IMR-90 (cell line): ENCODE measurements at regions not wholly inside any gene's neighbourhood (a gene's known extent, or its start where the extent isn't known, plus 50 kb on each side); places are given as distances from the start of the nearest gene placed in this dataset.

ENCODE experiments used
- ATAC-seq: fragments of 200-7000 bp; cut with Tn5 transposase; 2 replicates; pipeline ENCODE4 v1.9.1; 2020; ENCODE audit warnings: low read depth, mild to moderate bottlenecking, moderate library complexity
- BruUV-seq: library from RNA; stranded (reverse); fragments of 400-500 nt; replicated peaks from 2 replicates; lab custom pipeline; 2021; lab: Mats Ljungman, UMichigan
- CTCF ChIA-PET: fragments of 300-600 bp; formaldehyde crosslinking; extraction: SDS; loops from one replicate; lab custom pipeline; 2021; ENCODE audit warnings: antibody characterized with exemption; lab: Yijun Ruan, JAX
- POLR2A ChIA-PET: fragments of 300-600 bp; sonication (Branson Sonifier 250); formaldehyde crosslinking; loops from one replicate; lab custom pipeline; 2022; ENCODE audit warnings: antibody characterized with exemption; ENCODE audit not compliant: unreplicated experiment; lab: Charles Lee
- DNase-seq: peaks from one replicate; pipeline ENCODE4 v3.0.0; 2013
- H2AFZ ChIP-seq: replicated peaks from 2 replicates; pipeline ENCODE3; 2013; ENCODE audit warnings: low read length, mild to moderate bottlenecking; ENCODE audit not compliant: poor library complexity
- H2AK5ac ChIP-seq: 2 replicates; pipeline ENCODE4 v1.6.1; 2013; ENCODE audit warnings: low read depth, low read length, inconsistent platforms
- H2AK9ac ChIP-seq: replicated peaks from 2 replicates; pipeline ENCODE3; 2013; ENCODE audit warnings: mild to moderate bottlenecking, low read depth, low read length, moderate library complexity; ENCODE audit not compliant: poor library complexity
- H2BK120ac ChIP-seq: 2 replicates; pipeline ENCODE4 v1.6.1; 2013; ENCODE audit warnings: low read depth, low read length, inconsistent platforms
- H2BK15ac ChIP-seq: 3 replicates; pipeline ENCODE4 v1.6.1; 2013; ENCODE audit warnings: low read depth, low read length, inconsistent platforms
- H2BK20ac ChIP-seq: 2 replicates; pipeline ENCODE4 v1.6.1; 2013; ENCODE audit warnings: low read depth, mild to moderate bottlenecking, inconsistent platforms, low read length, moderate library complexity
- H2BK5ac ChIP-seq: 2 replicates; pipeline ENCODE4 v1.6.1; 2013; ENCODE audit warnings: mild to moderate bottlenecking, low read depth, low read length, inconsistent platforms; ENCODE audit not compliant: poor library complexity, severe bottlenecking
- H3K14ac ChIP-seq: replicated peaks from 2 replicates; pipeline ENCODE4 v1.6.1; 2013; ENCODE audit warnings: low read depth, low read length, inconsistent platforms
- H3K18ac ChIP-seq: 2 replicates; pipeline ENCODE4 v1.6.1; 2013; ENCODE audit warnings: low read depth, low read length, control low read depth
- H3K23ac ChIP-seq: 2 replicates; pipeline ENCODE4 v1.6.1; 2013; ENCODE audit warnings: low read depth, low read length, inconsistent platforms
- H3K27ac ChIP-seq: 2 replicates; pipeline ENCODE4 v1.5.1; 2013; ENCODE audit warnings: mild to moderate bottlenecking, control low read depth, low read length; ENCODE audit not compliant: insufficient read depth
- H3K27me3 ChIP-seq: 2 replicates; pipeline ENCODE4 v1.6.1; 2013; ENCODE audit warnings: low read length; ENCODE audit not compliant: control insufficient read depth, insufficient read depth
- H3K36me3 ChIP-seq: 2 replicates; pipeline ENCODE4 v1.6.1; 2013; ENCODE audit warnings: low read length, mixed read lengths; ENCODE audit not compliant: control insufficient read depth, insufficient read depth
- H3K4ac ChIP-seq: 2 replicates; pipeline ENCODE4 v1.6.1; 2013; ENCODE audit warnings: low read depth, low read length, inconsistent platforms
- H3K4me1 ChIP-seq: 2 replicates; pipeline ENCODE4 v1.6.1; 2013; ENCODE audit warnings: low read length, mixed read lengths; ENCODE audit not compliant: control insufficient read depth, insufficient read depth
- H3K4me2 ChIP-seq: 2 replicates; pipeline ENCODE4 v1.6.1; 2013; ENCODE audit warnings: low read depth, mild to moderate bottlenecking, control low read depth, low read length, moderate library complexity
- H3K4me3 ChIP-seq: 2 replicates; pipeline ENCODE4 v1.5.1; 2013; ENCODE audit warnings: low read depth, mild to moderate bottlenecking, control low read depth, low read length, moderate library complexity; ENCODE audit not compliant: insufficient read depth
- H3K56ac ChIP-seq: 2 replicates; pipeline ENCODE4 v1.6.1; 2013; ENCODE audit warnings: low read length, inconsistent platforms; ENCODE audit not compliant: insufficient read depth; ENCODE audit errors: extremely low read depth
- H3K79me1 ChIP-seq, 2 experiments: 2 replicates each; pipeline ENCODE4 v1.6.1; 2013; ENCODE audit warnings: low read length in 2 of 2, inconsistent platforms in 1 of 2, low read depth in 1 of 2
- H3K9ac ChIP-seq: 2 replicates; pipeline ENCODE4 v1.6.1; 2013; ENCODE audit warnings: low read depth, low read length, control low read depth
- H3K9me1 ChIP-seq: 2 replicates; pipeline ENCODE4 v1.6.1; 2013; ENCODE audit warnings: low read length, inconsistent platforms; ENCODE audit not compliant: insufficient read depth
- H3K9me3 ChIP-seq: 2 replicates; pipeline ENCODE4 v1.6.1; 2013; ENCODE audit warnings: low read length; ENCODE audit not compliant: control insufficient read depth, insufficient read depth
- H4K20me1 ChIP-seq: 2 replicates; pipeline ENCODE4 v1.6.1; 2013; ENCODE audit warnings: low read length, inconsistent platforms; ENCODE audit not compliant: insufficient read depth
- H4K5ac ChIP-seq: 2 replicates; pipeline ENCODE4 v1.6.1; 2013; ENCODE audit warnings: mild to moderate bottlenecking, low read depth, low read length, control low read depth
- H4K8ac ChIP-seq, 2 experiments: 2 replicates each; pipeline ENCODE4 v1.6.1; 2013; ENCODE audit warnings: low read depth in 2 of 2, low read length in 2 of 2, control low read depth in 1 of 2, inconsistent platforms in 1 of 2
- H4K91ac ChIP-seq: 2 replicates; pipeline ENCODE4 v1.6.1; 2013; ENCODE audit warnings: low read depth, low read length, inconsistent platforms; ENCODE audit not compliant: insufficient read depth
- CEBPB ChIP-seq: IDR thresholded peaks from 2 replicates; pipeline ENCODE4 v1.6.1; 2012; ENCODE audit warnings: low read depth, low read length, improper control_type of control experiment
- MAFK ChIP-seq: IDR thresholded peaks from 2 replicates; pipeline ENCODE4 v1.6.1; 2012; ENCODE audit warnings: low read depth, low read length, improper control_type of control experiment
- WGBS, 2 experiments: methylation state at CpG; one replicate each; pipeline versions ENCODE4 v1.1.5 to v1.1.7; 2013; ENCODE audit warnings: missing lambda C conversion rate in 2 of 2; ENCODE audit not compliant: insufficient read length in 1 of 2; ENCODE audit errors: extremely low coverage in 2 of 2; 5-methylcytosine and 5-hydroxymethylcytosine counted together
- dilution Hi-C: fragments of 300-500 bp; cut with HindIII; formaldehyde crosslinking; loops from one replicate; pipeline ENCODE4 v1.14.3; 2018; ENCODE audit warnings: low sequenced_read_pairs; ENCODE audit not compliant: unreplicated experiment
- in situ Hi-C: fragments of 300-500 bp; cut with MboI; formaldehyde crosslinking; loops from 3 replicates; pipeline ENCODE4 v1.14.3; 2019; ENCODE audit warnings: low sequenced_read_pairs, inconsistent platforms, mixed read lengths
- intact Hi-C: fragments of 100-400 bp; cut with micrococcal nuclease; formaldehyde crosslinking; loops from 2 replicates; pipeline ENCODE4 v1.10.0; 2022

GRCh38 chrX:51024106-51024696 lies 113.7 kb downstream of the BMP15 start:
- Histone ChIP-seq H4K20me1 (no peaks in the 10 kb centered on the region), H3K4me3 (no peak overlapping the region), H3K56ac (no peak overlapping the region), H2AK5ac (no peak overlapping the region), H3K27me3 (peaks cover 2% of the 10 kb centered on the region; the same call in 1 of the 2 replicates), H3K9me1 (no peaks in the 10 kb centered on the region), H3K4me2 (no peak overlapping the region), H2BK20ac (no peak overlapping the region), H4K91ac (no peak overlapping the region), H3K4ac (no peak overlapping the region), H4K5ac (no peak overlapping the region), H2BK15ac (no peak overlapping the region), H3K9ac (no peak overlapping the region), H2BK120ac (no peak overlapping the region), H4K8ac (no peak overlapping the region), H2BK5ac (no peak overlapping the region), H3K14ac (no peak overlapping the region), H3K23ac (no peak overlapping the region), H3K18ac (no peak overlapping the region), H3K9me3 (no peaks in the 10 kb centered on the region), H3K4me1 (no peaks in the 10 kb centered on the region), H3K79me1 (no peaks in the 10 kb centered on the region), H3K36me3 (no peaks in the 10 kb centered on the region), H2AK9ac (no peak overlapping the region), H2AFZ (no peak overlapping the region), H3K27ac (no peak overlapping the region)
- in situ Hi-C loops (no loop called here), intact Hi-C loops (no loop called here), dilution Hi-C loops (no loop called here)
- CTCF ChIA-PET: no interaction called here
- peak; percentile 73 for TF ChIP-seq MAFK
- TF ChIP-seq CEBPB: no peak
- WGBS, 2 experiments: 23% methylated on average over 4 of the region's 5 CpGs; no CpG with 5 or more reads in 1 of the 2 experiments
- no peak for DNase-seq
- no peak for ATAC-seq
- no TSS peak for BruUV-seq
- POLR2A ChIA-PET: no interaction called here
